GM19467 (cell line): ENCODE measurements at regions not wholly inside any gene's neighbourhood (a gene's known extent, or its start where the extent isn't known, plus 50 kb on each side); places are given as distances from the start of the nearest gene placed in this dataset.
A peak's percentile ranks its signal among the peaks of the same experiment; 100 is the strongest.
"Not testable (repeated sequence)": the region's sequence is repeated elsewhere in the genome, so short reads cannot be mapped to it uniquely, and the experiment has no call there.

Experiments
- ATAC-seq: cut with Tn5 transposase; IDR thresholded peaks from one replicate; pipeline ENCODE4 v1.9.1; 2021; ENCODE audit warnings: mild to moderate bottlenecking, moderate library complexity; ENCODE audit not compliant: unreplicated experiment

- ATAC-seq, result no peak
Measured at GRCh38 chr3:160094562-160094961, 105.9 kb downstream of the IL12A start.

- ATAC-seq, result no peak
Measured at GRCh38 chr3:160097478-160097877, 108.8 kb downstream of the IL12A start.

- ATAC-seq, result no peak
Measured at GRCh38 chr3:160098261-160098908, 109.8 kb downstream of the IL12A start.

DNA sequence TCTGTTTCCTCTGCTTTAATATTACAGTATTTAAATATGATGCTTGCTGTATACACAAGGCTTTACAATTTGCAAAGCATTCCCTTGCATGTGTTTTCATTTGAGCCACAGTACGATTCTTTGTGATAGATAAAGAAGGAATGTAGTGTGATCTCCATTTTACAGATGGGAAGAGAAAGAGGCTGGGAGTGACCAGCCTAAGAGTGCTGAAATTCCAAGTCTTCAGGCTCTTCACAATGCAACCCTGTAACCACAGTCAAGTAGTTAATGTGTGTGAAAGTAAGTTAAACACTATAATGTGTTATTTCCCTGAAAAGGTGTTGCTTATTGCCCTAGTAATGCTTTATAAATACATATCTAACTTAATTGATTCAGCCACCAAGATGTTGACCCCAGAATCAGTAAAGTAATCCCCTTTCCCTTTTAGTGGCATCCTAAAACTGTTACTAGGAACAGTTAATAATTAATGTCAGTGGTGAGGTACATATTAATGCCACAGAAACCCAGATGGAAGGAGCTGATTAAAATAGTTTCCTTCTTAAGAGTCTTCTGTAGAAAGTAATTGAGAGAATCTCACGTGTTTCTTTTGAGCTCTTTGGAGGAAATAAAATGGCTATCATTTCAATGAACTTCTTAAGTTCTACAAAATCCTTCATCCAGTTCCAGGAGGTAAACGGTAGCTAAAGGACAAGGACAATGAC, 110.4 kb downstream of the IL12A start:
- no peak for ATAC-seq

GRCh38 chr3:160099834-160100233, 111.2 kb downstream of the IL12A start:
- peak; percentile 50 for ATAC-seq

DNA sequence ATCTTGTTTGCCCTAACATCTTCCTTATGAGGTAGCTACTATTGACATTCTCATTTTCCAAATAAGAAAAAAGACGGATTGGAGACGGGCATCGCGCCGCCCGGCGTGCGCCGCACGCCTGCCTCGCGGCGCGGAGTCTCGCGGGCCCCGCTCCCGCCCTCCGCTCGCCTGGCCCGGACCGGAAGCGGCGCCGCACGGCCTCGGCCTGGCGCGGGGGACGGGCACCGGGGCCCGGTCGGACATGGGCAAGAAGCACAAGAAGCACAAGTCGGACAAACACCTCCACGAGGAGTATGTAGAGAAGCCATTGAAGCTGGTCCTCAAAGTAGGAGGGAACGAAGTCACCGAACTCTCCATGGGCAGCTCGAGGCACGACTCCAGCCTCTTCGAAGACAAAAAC, 112.0 kb downstream of the IL12A start:
- no peak for ATAC-seq

GRCh38 chr3:160102001-160102400, 113.4 kb downstream of the IL12A start:
- ATAC-seq, result not testable (repeated sequence)

DNA sequence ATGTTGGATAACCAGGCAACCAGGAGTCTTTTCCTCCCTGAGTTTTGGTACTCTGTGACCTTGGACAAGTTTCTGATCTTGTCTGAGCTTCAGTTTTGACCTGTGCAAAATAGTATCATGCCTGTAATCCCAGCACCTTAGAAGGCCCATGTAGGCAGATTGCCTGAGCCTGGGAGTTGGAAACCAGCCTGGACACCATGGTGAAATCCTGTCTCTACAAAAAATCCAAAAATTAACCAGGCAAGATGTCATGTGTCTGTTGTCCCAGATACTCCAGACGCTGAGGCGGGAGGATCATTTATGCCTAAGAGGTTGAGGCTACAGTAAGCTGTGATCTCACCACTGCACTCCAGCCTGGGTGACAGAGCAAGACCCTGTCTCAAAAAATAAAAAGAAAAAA, 114.8 kb downstream of the IL12A start:
- no peak for ATAC-seq

- no peak for ATAC-seq
Measured at GRCh38 chr3:160105907-160106584, 117.4 kb downstream of the IL12A start.

- ATAC-seq, result no peak
Measured at GRCh38 chr3:160106905-160107861, 118.0 kb upstream of the C3orf80 start.

DNA sequence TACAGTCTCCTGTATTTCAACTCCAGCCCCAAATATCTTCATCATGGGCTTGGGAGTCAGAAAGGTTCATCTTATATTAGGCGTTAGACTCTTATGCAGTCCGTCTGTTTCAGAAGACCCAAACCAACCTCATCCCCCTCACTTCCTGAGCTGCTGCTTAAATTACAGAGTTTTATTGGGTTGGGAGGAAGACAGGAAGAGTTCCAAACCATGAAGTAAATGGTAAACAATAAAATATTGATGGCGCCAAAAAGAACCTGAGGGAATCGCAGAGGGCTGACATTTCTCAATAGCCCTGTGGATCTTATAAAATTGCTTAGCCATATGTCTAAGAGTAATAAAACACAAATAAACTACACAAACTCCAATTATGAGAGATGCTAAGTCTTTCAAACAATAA, 116.9 kb upstream of the C3orf80 start:
- ATAC-seq, result no peak

- ATAC-seq, result no peak
Measured at GRCh38 chr3:160112481-160112880, 112.7 kb upstream of the C3orf80 start.

DNA sequence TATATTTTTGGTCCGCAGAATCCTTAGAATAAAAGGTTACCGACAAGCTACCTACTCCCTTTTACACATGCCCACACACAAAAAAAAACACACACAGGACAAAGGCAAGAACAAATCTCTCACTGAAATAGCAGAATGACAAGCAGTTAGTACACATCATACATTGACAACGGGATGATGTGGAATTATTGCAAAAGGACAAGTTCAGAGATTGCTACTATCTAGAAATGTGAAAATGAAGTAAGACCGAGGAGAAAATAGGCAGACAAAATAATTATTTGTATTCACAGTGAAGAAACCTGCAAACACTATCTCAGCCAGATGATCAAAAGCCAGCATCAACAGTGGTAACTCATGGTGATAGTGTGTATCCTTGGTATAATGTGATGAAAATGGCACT, 112.2 kb upstream of the C3orf80 start:
- no peak for ATAC-seq

DNA sequence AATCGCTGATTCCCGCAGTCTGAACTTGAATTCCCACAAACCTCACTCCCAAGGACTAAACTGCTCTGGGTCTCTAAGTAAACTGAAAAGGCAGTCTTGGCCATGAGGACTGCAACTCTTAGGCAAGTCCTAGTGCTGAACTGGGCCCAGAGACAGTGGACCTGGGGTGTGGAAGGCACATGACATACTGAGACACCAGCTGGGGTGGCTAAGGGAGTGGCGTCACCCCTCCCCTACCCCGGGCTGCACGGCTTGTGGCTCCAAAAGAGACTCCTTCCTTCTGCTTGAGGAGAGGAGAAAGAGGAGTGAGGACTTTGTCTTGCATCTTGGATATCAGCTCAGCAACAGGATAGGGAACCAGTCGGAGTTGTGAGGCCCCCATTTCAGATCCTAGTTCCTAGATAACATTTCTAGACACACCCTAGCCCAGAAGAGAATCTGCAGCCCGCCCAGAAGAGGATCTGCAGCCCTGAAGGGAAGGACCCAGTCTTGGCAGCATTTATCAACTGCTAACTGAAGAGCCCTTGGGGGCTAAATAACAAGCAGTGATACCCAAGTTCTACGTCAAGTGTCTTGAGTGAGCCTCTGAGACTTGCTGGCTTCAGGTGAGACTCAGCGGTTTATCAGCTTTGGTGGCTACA, 110.7 kb upstream of the C3orf80 start:
- ATAC-seq, result no peak

DNA sequence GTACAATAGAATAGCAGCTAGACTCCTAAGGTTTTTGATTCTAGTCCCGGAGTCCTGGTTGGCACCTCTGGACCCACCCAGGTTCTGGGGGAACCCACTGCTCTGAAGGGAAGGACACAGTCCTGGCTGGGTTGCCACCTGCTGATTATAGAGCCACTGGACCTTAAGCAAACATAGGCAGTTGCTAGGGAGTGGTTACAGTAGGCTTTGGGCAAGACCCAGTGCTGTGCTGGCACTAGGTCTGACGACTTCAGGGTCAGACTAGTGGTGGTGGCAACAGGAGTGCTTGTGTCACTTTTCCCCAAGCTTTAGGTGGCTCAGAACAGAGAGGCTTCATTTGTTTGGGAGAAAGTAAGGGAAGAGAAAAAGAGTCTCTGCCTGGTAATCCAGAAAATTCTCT, 109.8 kb upstream of the C3orf80 start:
- ATAC-seq, result no peak

- ATAC-seq, result no peak
Measured at GRCh38 chr3:160124224-160124623, 101.0 kb upstream of the C3orf80 start.

DNA sequence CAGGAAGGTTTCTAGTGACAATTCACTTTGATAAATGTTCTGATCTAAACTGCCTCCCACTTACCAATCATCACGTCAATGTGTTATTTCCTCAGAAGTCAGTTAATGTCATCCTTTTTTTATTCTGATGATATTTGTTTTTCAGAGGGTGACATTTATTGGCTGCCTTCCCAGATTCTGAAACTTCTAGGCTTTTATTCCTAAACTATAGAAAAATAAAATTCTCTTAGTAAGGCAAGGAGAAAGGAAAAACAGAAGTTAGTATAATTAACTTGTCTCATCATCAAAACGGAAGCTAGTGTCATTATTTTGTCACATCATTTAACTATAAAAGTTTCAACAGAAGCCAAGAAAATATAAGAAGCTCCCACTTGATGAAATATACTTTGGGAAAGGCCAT, 100.0 kb upstream of the C3orf80 start:
- no peak for ATAC-seq

DNA sequence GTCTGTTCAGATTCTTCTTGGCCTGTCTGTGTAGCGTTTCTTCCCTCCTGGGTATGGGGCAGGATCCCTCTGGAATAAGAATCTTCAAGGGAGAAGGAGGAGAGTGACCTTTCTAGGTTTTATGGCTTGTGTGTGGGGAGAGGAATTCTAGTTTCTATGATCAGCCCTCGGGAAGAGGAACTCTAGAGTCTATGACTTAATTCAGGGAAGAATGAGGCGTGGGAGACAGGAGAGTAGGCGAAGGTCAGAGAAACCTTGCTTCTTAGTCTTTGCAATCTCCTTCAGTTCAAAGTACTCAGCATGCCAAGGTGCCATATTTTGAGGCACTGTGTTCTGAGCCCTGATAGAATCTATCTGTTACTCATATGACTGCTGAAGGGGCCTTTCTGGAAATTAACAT, 99.2 kb upstream of the C3orf80 start:
- ATAC-seq, result no peak

DNA sequence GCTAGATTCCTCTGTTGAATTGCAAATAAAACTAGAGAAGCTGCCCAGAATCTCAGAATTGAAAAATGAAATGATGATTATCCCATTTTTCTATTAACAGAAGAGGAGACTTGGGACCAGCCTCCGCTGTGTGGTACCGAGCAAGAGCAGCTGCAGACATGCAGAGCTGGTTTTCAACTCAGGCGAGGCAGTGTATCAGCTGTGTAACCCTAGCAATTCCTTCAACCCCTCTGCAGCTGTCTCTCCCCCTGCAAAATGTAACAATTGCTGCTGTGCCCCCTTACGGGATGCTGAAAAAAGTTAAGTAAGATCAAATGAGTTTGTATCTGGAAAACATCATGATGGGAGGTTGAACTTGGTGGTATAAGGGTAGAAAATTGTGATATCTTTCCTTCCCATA, 98.5 kb upstream of the C3orf80 start:
- no peak for ATAC-seq

GRCh38 chr3:160127308-160127707, 97.9 kb upstream of the C3orf80 start:
- ATAC-seq, result peak; percentile 56

DNA sequence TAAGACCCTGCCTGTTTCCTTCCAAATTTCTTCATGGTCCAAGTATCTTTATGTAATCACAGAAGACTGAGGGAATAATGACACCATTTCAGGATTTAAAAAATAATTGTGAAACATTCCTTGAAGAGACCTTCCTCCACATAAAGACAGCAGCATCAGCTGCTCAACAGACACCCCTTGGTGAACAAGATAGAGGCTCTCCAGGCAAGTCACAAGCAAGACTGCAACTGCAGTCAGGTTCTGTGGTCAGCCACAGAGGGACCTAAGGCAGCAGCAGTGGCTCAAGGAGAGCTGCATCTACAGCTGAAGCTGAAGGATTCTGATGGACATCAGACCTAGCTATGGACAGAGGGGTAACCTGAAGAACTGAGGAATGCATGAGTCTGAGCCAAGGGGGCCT, 97.2 kb upstream of the C3orf80 start:
- ATAC-seq, result no peak
